ENCODE measurements at regions not wholly inside any gene's neighbourhood (a gene's known extent, or its start where the extent isn't known, plus 50 kb on each side); places are given as distances from the start of the nearest gene placed in this dataset.
"Not testable (repeated sequence)": the region's sequence is repeated elsewhere in the genome, so short reads cannot be mapped to it uniquely, and the experiment has no call there.

- DNase-seq = no peak
Measured at GRCh38 chr1:217135987-217136894, 413.0 kb upstream of the ESRRG start.

- DNase-seq = no peak
Measured at GRCh38 chr1:217135569-217135915, 412.3 kb upstream of the ESRRG start.

- peak in 1 of 5 experiments; percentile 9 for DNase-seq
Measured at GRCh38 chr1:217134857-217135568, 411.8 kb upstream of the ESRRG start.

- peak in 1 of 5 experiments; percentile 28 for DNase-seq
Measured at GRCh38 chr1:217133958-217134856, 411.0 kb upstream of the ESRRG start.

DNA sequence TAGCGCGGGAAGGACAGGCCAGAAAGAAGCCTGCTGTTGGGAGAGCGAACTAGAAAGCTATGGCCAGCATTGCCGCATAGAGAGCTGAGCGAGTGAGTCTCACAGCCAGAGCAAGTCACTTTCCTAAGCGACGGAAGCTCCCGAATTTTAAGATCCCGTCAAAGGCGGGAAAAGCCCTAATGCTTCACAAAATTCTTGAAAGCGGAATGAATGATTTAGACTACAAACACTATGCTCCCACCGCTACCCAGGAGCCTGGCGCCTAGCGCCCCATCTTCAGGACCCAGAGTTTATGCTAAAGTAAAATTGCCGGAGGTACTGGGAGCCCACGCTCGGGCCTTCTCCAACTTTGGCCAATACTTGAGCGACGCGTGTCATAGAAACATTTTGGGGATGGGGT, 409.9 kb upstream of the ESRRG start:
- no peak for DNase-seq

- not testable (repeated sequence) for DNase-seq
Measured at GRCh38 chr1:217123340-217123739, 400.1 kb upstream of the ESRRG start.

DNA sequence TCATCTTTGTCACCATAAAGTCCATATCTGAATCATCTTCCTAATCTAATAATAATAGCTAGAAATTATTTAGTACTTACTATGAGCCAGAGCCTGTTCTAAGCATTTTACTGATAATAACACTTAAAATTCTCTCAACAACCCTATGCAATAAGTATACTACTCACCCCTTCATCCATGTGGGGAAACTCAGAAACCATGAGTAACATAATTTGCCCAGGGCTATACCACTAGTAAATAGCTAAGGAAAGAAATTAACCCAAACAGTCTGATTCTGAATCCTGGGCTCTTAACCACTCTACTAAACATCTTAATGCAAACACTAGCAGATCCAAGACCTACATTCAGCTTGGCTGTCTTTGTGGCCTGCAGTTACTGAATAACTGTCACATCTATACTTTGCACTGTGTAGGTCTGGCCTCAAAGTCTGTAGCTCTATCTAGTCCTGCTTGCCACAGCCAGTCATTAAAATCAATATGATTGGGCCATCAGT, 394.8 kb upstream of the ESRRG start:
- DNase-seq = no peak

GRCh38 chr1:217115404-217116380, 392.5 kb upstream of the ESRRG start:
- no peak for DNase-seq

DNA sequence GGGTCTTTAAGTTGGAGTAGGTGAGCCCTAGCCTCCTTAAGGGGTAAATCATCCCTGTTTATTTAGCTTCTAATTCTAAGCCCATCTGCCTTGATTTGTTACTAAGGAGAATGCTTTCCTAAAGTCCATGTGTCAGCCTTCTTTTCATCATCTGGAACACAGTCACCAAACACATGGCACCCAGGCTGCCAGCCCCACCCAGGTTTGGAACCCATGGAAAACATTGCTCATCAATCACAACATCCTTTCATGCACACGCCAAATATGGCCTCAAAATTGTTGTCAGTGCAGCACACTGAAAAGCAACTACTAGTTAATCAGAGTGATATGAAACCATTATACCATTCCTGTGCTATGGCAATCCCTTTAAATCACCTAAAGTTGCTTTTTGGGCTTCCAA, 386.7 kb upstream of the ESRRG start:
- DNase-seq = no peak

DNA sequence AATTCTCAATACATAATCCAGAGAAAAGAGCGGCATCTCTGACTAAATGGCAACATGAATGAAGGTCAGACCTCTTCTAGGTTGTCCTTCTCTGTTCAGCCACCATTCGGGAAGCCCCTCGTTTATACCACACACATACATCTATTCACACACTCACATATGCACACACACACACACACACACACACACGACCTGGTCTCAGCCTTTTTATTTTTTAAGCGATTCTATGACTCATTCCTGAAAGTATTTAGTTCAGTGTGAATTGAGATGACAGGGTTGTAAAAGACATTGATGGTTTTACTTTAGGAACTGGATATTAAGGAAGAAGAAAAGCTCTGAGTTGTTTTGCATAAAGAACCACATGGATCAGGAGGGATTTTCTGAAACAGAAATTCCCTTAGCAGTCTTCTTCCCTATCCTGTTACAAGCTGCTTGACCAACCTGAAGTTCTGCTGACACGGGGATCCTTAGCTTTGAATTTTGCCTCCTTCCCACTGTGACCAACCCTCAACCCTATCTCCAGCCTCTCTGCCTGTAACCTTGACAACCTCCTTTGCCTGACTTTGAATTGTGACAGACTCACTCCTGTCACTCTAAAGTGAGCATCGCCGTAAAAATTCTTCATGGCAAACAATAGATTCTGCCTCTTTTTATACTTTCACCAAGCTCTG, 383.1 kb upstream of the ESRRG start:
- no peak for DNase-seq

DNA sequence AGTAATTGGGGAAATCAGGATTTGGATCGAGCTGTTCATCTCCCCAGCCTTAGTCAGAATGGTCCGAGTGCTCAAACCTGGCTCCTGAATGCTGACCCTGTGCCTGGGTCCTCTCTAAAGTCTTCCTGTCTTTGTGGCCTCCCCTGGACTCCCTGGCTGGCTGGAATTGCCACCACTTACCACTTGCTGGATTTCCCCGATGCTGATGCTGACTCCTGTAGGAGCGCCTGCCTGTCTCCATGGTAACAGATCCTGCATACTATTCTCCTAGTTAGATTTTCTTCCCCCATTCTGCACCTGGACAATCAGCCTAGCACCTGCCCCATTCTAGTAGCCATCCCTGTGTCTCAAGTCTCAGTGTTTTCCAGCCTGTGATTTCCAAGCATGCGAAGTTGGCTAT, 382.2 kb upstream of the ESRRG start:
- no peak for DNase-seq

- DNase-seq = no peak
Measured at GRCh38 chr1:217097819-217098218, 374.6 kb upstream of the ESRRG start.

DNA sequence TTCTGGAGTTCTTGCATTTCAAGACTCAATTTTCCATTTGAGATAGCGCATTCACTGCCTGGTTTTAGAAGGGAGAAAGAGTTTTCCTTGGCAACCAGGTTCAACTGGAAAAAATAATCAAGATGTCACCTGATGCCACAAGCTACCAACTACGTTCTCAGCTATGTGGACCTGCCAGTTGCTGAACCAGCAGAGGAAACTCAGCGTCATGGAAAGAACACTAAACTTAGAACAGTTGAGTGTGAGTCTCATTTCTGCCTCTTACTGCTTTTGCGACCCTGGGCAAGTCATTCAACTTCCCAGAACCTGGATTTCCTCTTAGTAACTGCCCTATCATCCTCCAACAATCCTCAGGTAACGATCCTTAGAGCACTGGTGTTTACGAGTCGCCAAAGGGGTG, 373.0 kb upstream of the ESRRG start:
- DNase-seq = no peak

DNA sequence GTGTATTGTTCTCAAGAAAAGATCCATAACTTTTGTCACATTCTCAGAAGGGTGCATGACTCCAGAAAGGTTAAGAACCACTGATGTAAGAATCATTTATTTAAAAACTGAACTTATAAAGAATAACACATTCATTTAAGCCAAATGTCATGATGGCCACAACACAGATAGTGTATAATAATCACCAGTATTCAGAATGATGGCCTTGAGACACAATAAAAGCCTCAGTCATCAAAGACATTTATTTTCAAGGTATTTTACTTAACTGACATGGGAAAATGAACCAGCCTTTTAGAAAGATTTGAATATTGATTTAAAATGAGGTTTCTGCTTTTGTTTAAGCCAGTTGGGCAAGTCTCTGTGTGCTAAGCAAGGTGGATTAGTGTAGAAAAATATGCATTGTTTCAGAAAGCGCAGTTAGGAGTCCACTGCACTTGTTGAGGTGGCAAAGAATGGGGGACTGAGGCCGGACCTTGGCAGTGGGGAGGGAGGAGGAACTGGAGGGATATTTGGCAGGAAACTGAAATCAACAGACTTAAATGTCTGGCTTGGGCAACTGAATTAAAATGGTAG, 371.9 kb upstream of the ESRRG start:
- DNase-seq = no peak

- no peak for DNase-seq
Measured at GRCh38 chr1:217091561-217091960, 368.3 kb upstream of the ESRRG start.

DNA sequence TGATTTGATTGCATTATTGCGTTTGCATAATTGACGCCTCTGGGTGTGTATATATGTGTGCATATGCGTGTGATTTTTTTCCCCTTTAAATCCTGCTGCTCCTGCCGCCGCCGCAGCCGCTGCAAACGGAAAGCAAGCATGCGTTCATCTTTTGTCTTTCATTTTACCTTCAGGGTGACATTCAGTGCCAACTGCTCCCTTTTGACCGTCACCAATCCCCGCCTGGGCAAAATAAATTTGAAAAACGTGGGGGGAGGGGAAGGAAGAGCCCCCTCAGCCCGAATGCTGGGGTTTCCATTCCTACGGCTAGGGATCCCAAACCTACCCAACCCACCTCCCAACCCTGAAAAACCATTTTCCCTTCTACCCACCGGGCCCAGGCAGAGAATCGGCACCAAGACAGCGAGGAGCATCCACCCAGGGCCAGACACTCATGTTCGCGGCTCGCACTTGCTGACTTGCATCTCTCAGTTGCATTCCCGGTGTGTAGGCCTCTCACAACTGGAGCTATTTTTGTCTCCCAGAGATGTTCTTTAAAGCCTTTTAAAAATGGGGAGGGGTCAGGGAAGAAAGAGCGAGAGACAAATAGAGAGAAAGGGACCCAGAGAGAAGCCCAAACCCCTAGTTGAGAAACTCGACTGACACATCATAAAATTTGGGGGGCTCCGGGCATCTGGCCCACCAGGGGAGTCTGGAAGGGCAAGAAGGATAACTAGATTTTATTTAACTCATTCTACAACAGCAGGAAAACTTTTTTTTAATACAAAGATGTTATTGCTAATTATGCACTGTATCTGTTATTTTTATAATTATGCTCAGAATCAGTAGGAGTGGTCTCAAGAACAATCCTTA, 367.1 kb upstream of the ESRRG start:
- DNase-seq = no peak

- peak in 1 of 5 experiments; percentile 17 for DNase-seq
Measured at GRCh38 chr1:217089361-217090014, 366.3 kb upstream of the ESRRG start.

DNA sequence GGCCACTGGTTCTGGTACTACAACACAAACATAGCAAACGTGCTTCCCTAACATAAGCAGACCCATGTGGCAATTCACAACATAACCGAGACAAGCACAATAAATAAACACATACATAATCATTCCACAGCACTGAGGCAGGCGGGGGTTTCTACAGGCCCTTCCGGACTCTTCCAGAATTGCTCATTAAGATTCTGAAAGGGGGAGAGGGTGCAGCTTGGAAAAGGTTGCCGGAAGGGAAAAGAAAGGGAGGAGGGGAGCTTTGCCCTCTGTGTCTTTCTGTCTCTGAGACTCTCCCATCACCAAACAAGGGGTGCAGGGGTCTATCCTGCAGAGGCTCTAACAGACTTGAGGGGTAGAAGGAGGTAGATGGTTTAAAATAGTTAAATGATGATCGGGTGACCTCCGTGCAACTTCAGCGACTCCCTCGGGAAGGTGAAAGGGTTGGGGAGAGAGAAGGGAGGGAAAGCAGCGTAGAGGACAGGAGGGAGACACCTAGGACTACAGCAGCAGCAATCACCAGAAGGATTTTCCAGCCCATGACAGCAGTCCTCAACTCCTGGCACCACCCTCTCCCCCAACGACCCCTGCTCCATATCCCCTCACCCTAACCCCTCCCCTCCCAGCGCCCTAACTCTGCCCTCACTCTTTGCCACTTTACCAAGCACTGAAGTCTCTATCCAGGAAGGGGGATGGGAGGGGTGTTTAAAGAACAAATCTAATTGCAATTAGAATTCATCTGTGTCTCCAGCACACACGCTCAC, 365.5 kb upstream of the ESRRG start:
- no peak for DNase-seq
